ENCODE measurements at regions not wholly inside any gene's neighbourhood (a gene's known extent, or its start where the extent isn't known, plus 50 kb on each side); places are given as distances from the start of the nearest gene placed in this dataset.

DNA sequence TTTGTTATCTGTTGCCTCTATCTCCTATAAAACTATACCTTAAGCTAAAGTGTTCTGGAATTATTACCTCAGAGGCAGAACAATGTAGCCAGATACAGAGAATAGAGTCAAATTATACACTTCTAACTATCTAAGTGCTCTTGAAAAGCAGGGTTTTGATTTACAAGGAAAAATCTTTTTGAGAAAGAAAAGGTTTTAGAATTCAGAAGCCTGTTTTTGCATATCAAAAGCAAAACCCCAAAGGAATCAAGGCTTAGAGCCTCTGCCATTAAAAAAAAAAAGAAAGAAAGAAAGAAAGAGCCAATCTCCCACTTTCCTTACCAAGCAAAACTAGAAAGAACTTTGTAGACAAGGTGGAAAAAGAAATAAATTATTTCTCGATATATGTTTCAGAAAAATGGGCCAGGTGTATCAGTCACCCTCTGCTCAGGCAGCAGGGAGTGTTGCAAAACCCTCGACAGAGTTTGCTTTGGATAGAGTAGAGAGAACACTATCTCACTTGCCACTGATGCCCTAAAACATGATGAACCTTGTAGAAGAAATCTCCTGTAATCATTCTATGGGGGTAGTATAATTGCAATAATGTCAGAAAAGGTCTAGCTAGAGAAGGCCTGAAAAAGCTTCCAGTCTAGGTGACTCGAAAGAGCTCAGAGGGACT lies 318.3 kb downstream of the PCDH10 start:
- DNase-seq = no peak
- Histone ChIP-seq H3K36me3 (ENCODE audit: control insufficient read depth in 1 of 2, insufficient read depth in 2 of 2, low read length in 2 of 2) (no peaks in the 10 kb centered on the region), H3K9ac (ENCODE audit: low read length) (no peak overlapping the region), H4K91ac (ENCODE audit: low read depth, low read length) (no peak overlapping the region), H3K4ac (ENCODE audit: low read depth, low read length) (no peak overlapping the region), H3K79me1 (ENCODE audit: low read length) (no peaks in the 10 kb centered on the region), H2AFZ (ENCODE audit: insufficient read depth, low read length, poor library complexity) (no peak overlapping the region), H4K12ac (ENCODE audit: low read depth, low read length) (no peak overlapping the region), H2BK5ac (ENCODE audit: low read depth, low read length, poor library complexity) (no peak overlapping the region), H3K4me2 (ENCODE audit: low read length) (no peak overlapping the region), H2BK120ac (ENCODE audit: insufficient read depth, low read length, poor library complexity) (no peak overlapping the region), H3K4me3 (ENCODE audit: low read depth, low read length) (no peak overlapping the region), H3K23ac (ENCODE audit: low read length) (no peak overlapping the region), H3K79me2 (ENCODE audit: control insufficient read depth, insufficient read depth, low read length, poor library complexity) (no peaks in the 10 kb centered on the region), H3K27ac (ENCODE audit: low read depth, low read length) (no peak overlapping the region), H3K9me3 (ENCODE audit: insufficient read depth, low read depth, low read length) (no peaks in the 10 kb centered on the region), H2BK12ac (ENCODE audit: low read length) (no peak overlapping the region), H4K8ac (ENCODE audit: low read depth, low read length) (no peak overlapping the region), H2AK5ac (ENCODE audit: low read length) (no peak overlapping the region), H3K4me1 (ENCODE audit: control insufficient read depth in 1 of 2, insufficient read depth in 2 of 2, low read length in 2 of 2) (no peaks in the 10 kb centered on the region), H3K27me3 (ENCODE audit: insufficient read depth, low read length) (no peaks in the 10 kb centered on the region), H3K14ac (ENCODE audit: low read length) (no peak overlapping the region), H3K18ac (ENCODE audit: low read length) (no peak overlapping the region)
- WGBS (ENCODE audit: extremely low coverage, insufficient coverage, insufficient read length) = no CpG with 5 or more reads among the region's 3 CpGs

DNA sequence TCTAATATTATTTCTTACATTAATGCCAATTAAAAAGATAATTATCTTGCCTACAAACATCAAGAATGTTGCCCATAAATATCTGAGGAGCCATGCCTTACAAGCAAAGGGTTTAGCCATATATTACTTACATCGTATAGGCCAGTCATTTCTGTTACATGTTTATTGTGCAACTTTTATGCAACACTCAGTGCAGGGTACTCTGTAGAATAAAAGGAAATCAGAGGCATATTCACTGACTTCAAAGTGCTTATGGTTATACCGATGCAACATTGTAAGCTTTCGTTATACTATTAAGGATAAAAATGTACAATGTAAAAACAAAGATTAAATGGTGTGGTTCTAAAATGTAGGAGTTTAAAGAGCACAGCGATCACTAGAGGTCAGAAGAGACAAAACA lies 315.9 kb downstream of the PCDH10 start:
- Histone ChIP-seq H4K12ac (ENCODE audit: low read depth, low read length) (no peak overlapping the region), H3K79me1 (ENCODE audit: low read length) (no peaks in the 10 kb centered on the region), H4K91ac (ENCODE audit: low read depth, low read length) (no peak overlapping the region)

DNA sequence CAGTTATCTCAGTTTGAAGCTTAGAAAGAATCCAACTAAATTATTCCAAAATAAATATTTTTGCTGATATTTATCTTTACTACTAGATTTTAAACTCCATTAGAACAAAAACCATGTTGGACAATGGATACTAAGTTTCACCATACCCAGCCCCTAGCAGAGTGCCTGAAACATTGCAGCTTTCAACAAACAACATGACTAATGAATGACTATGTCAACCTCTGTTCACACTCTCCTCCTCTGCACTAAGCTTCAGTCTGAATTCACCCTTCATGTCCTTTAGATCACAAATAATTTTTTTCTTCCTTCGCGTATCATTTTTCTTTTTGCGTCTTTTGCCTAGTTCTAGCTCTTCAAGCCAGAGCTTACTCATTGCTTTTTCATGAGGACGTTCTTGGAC lies 315.2 kb downstream of the PCDH10 start:
- H3K27ac ChIP-seq (ENCODE audit: low read depth, low read length) = no peak overlapping the region
- H2AK5ac ChIP-seq (ENCODE audit: low read length) = no peak overlapping the region
- H3K23ac ChIP-seq (ENCODE audit: low read length) = no peak overlapping the region
- H3K4me2 ChIP-seq (ENCODE audit: low read length) = no peak overlapping the region
- H2BK120ac ChIP-seq (ENCODE audit: insufficient read depth, low read length, poor library complexity) = no peak overlapping the region
- no CpG with 5 or more reads among the region's 4 CpGs for WGBS (ENCODE audit: extremely low coverage, insufficient coverage, insufficient read length)
- no peaks in the 10 kb centered on the region for H3K79me2 ChIP-seq (ENCODE audit: control insufficient read depth, insufficient read depth, low read length, poor library complexity)
- H3K36me3 ChIP-seq (ENCODE audit: control insufficient read depth in 1 of 2, insufficient read depth in 2 of 2, low read length in 2 of 2) = no peaks in the 10 kb centered on the region
- H2AFZ ChIP-seq (ENCODE audit: insufficient read depth, low read length, poor library complexity) = no peak overlapping the region
- no peak overlapping the region for H3K4ac ChIP-seq (ENCODE audit: low read depth, low read length)
- H2BK12ac ChIP-seq (ENCODE audit: low read length) = no peak overlapping the region
- DNase-seq = no peak
- no peak overlapping the region for H3K9ac ChIP-seq (ENCODE audit: low read length)
- H3K9me3 ChIP-seq (ENCODE audit: insufficient read depth, low read depth, low read length) = no peaks in the 10 kb centered on the region
- no peak overlapping the region for H4K91ac ChIP-seq (ENCODE audit: low read depth, low read length)
- no peaks in the 10 kb centered on the region for H3K4me1 ChIP-seq (ENCODE audit: control insufficient read depth in 1 of 2, insufficient read depth in 2 of 2, low read length in 2 of 2)
- no peak overlapping the region for H4K12ac ChIP-seq (ENCODE audit: low read depth, low read length)
- no peak overlapping the region for H3K18ac ChIP-seq (ENCODE audit: low read length)
- no peak overlapping the region for H3K4me3 ChIP-seq (ENCODE audit: low read depth, low read length)
- no peak overlapping the region for H2BK5ac ChIP-seq (ENCODE audit: low read depth, low read length, poor library complexity)
- no peaks in the 10 kb centered on the region for H3K27me3 ChIP-seq (ENCODE audit: insufficient read depth, low read length)
- H4K8ac ChIP-seq (ENCODE audit: low read depth, low read length) = no peak overlapping the region
- H3K14ac ChIP-seq (ENCODE audit: low read length) = no peak overlapping the region
- no peaks in the 10 kb centered on the region for H3K79me1 ChIP-seq (ENCODE audit: low read length)

More for the DNA sequence above, 315.9 kb downstream of the PCDH10 start:
- no peak overlapping the region for H2BK5ac ChIP-seq (ENCODE audit: low read depth, low read length, poor library complexity)
- no peak for DNase-seq
- H3K4me2 ChIP-seq (ENCODE audit: low read length) = no peak overlapping the region
- no peak overlapping the region for H2AFZ ChIP-seq (ENCODE audit: insufficient read depth, low read length, poor library complexity)
- no peak overlapping the region for H2AK5ac ChIP-seq (ENCODE audit: low read length)
- H3K27ac ChIP-seq (ENCODE audit: low read depth, low read length) = no peak overlapping the region
- H3K9me3 ChIP-seq (ENCODE audit: insufficient read depth, low read depth, low read length) = no peaks in the 10 kb centered on the region
- no peak overlapping the region for H4K8ac ChIP-seq (ENCODE audit: low read depth, low read length)
- no peak overlapping the region for H3K14ac ChIP-seq (ENCODE audit: low read length)
- H3K27me3 ChIP-seq (ENCODE audit: insufficient read depth, low read length) = no peaks in the 10 kb centered on the region
- no peak overlapping the region for H2BK12ac ChIP-seq (ENCODE audit: low read length)
- H3K79me2 ChIP-seq (ENCODE audit: control insufficient read depth, insufficient read depth, low read length, poor library complexity) = no peaks in the 10 kb centered on the region
- no peak overlapping the region for H2BK120ac ChIP-seq (ENCODE audit: insufficient read depth, low read length, poor library complexity)
- H3K9ac ChIP-seq (ENCODE audit: low read length) = no peak overlapping the region
- no CpG with 5 or more reads among the region's 4 CpGs for WGBS (ENCODE audit: extremely low coverage, insufficient coverage, insufficient read length)
- no peak overlapping the region for H3K23ac ChIP-seq (ENCODE audit: low read length)
- no peak overlapping the region for H3K4me3 ChIP-seq (ENCODE audit: low read depth, low read length)
- H3K36me3 ChIP-seq (ENCODE audit: control insufficient read depth in 1 of 2, insufficient read depth in 2 of 2, low read length in 2 of 2) = no peaks in the 10 kb centered on the region
- no peaks in the 10 kb centered on the region for H3K4me1 ChIP-seq (ENCODE audit: control insufficient read depth in 1 of 2, insufficient read depth in 2 of 2, low read length in 2 of 2)
- no peak overlapping the region for H3K18ac ChIP-seq (ENCODE audit: low read length)
- H3K4ac ChIP-seq (ENCODE audit: low read depth, low read length) = no peak overlapping the region

DNA sequence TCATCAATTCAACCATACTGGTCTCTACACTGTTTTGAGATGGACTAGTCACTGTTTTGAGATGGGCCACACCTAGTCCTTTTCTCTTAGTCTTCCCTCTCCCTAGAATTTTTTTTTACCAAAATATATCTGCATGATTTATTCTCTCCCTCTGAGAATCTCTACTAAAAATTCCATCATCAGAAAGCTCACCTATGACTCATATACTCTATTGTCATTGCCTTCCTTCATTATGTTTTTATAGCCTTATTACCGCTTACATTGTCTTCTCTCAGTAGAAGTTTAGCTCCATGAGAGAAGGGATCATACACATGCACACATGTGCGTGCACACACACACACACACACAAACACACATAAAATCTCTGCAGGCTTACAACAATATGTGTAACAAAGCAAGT lies 303.6 kb downstream of the PCDH10 start:
- Histone ChIP-seq H4K91ac (ENCODE audit: low read depth, low read length) (no peak overlapping the region), H3K4me3 (ENCODE audit: low read depth, low read length) (no peak overlapping the region), H3K27ac (ENCODE audit: low read depth, low read length) (no peak overlapping the region), H3K79me2 (ENCODE audit: control insufficient read depth, insufficient read depth, low read length, poor library complexity) (no peaks in the 10 kb centered on the region), H2BK120ac (ENCODE audit: insufficient read depth, low read length, poor library complexity) (no peak overlapping the region), H2BK12ac (ENCODE audit: low read length) (no peak overlapping the region), H3K4me2 (ENCODE audit: low read length) (no peak overlapping the region), H3K14ac (ENCODE audit: low read length) (no peak overlapping the region), H3K9ac (ENCODE audit: low read length) (no peak overlapping the region), H3K9me3 (ENCODE audit: insufficient read depth, low read depth, low read length) (no peaks in the 10 kb centered on the region), H3K79me1 (ENCODE audit: low read length) (no peaks in the 10 kb centered on the region), H2BK5ac (ENCODE audit: low read depth, low read length, poor library complexity) (no peak overlapping the region), H4K12ac (ENCODE audit: low read depth, low read length) (no peak overlapping the region), H3K18ac (ENCODE audit: low read length) (no peak overlapping the region), H4K8ac (ENCODE audit: low read depth, low read length) (no peak overlapping the region), H3K4ac (ENCODE audit: low read depth, low read length) (no peak overlapping the region), H2AFZ (ENCODE audit: insufficient read depth, low read length, poor library complexity) (no peak overlapping the region), H3K23ac (ENCODE audit: low read length) (no peak overlapping the region), H3K27me3 (ENCODE audit: insufficient read depth, low read length) (no peaks in the 10 kb centered on the region), H2AK5ac (ENCODE audit: low read length) (no peak overlapping the region), H3K36me3 (ENCODE audit: control insufficient read depth in 1 of 2, insufficient read depth in 2 of 2, low read length in 2 of 2) (no peaks in the 10 kb centered on the region), H3K4me1 (ENCODE audit: control insufficient read depth in 1 of 2, insufficient read depth in 2 of 2, low read length in 2 of 2) (no peaks in the 10 kb centered on the region)
- WGBS (ENCODE audit: extremely low coverage, insufficient coverage, insufficient read length) = no CpG with 5 or more reads among the region's 2 CpGs
- DNase-seq = no peak
